Amniotic stem cell (primary cell): ENCODE measurements at regions not wholly inside any gene's neighbourhood (a gene's known extent, or its start where the extent isn't known, plus 50 kb on each side); places are given as distances from the start of the nearest gene placed in this dataset.
A peak's percentile ranks its signal among the peaks of the same experiment; 100 is the strongest.

Source experiments
- DNase-seq: peaks from one replicate; lab custom pipeline; 2025; lab: John Stamatoyannopoulos, UW

DNA sequence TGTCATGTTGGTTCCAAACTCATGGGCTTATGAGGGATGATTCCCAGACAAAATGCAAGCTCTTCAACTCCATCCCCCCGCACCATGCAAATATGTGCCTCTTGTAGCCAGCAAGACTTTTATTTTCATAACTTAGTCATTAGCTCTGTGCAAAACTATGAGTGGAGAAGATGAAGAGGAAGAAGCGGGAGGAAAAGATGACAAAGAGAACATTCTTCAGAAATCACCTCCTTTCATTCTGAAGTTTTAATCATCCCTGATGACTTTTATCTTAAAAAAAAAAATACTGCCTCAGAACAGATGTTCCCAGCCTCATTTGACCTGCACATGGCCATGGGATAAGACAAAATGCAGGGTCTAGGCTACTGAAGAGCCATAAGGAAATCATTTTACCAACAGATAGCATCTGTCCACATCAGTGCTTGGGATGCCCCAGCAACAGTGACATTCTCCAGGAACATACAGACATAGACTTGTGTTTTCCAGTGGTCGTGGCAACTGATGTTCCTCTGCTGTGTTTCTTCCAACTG, 145.5 kb downstream of the WNT5A start:
- no peak for DNase-seq

DNA sequence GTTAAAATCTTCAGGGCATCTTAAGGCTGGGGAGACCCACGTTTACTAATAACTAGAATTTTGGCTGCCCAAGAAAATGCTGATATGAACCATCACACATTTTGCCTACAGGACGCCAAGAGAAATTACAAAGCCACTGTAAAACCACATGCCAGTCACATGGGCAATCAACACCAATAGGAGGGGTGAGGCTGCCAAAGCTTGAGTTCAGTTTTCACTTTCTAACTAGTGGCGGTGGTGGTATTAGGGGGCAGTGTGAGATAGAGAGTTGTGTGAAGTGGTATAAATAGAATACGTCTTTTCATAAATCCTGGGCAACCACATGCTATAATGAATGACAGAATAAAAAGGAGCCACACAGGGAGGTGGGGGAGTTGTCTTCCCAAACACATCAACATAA, 147.3 kb downstream of the WNT5A start:
- DNase-seq, result no peak

DNA sequence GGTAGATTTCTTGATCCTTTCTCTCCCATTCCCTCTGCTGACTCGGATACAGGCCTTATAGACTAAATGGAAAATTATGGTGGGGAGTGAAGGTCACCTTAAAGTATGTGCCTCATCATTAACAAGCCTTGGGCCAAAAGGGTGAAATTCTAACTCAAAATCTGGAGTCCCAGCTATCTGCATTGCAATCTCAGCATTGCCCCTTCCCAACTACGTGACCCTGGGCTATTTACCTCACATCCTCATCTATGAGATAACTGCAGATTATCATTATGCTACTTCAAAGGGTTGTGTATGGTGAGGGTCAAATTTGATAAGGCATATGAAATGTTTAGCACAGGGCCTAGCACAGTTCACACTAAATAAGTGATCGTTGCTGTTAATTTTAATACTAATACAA, 147.7 kb downstream of the WNT5A start:
- no peak for DNase-seq

DNA sequence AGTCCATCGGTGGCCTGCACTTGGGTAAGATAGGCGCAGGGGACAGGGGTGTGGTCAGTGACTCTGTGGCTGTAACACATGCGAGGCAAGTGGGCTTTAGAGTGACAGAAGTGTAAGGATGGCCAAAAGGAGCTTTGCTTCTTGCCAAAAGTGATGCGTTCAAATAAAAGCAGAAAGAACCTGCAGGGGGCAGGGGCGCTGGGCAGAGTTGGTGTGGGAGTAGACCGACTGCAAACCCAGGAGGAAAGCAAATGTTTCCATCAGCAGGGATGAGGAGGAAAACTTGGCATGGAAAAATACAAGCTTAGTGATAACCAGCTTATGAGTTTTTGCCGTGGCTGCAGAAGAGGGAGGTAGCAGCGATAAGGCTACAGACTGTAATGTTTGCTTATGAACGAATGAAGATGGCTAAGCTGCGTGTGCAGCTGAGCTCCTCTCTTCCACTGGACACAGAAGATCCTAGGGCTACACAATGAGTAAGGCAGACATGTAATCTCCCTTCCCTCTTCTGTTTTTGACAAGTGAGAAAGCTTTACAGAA, 149.4 kb downstream of the WNT5A start:
- DNase-seq, result no peak

DNA sequence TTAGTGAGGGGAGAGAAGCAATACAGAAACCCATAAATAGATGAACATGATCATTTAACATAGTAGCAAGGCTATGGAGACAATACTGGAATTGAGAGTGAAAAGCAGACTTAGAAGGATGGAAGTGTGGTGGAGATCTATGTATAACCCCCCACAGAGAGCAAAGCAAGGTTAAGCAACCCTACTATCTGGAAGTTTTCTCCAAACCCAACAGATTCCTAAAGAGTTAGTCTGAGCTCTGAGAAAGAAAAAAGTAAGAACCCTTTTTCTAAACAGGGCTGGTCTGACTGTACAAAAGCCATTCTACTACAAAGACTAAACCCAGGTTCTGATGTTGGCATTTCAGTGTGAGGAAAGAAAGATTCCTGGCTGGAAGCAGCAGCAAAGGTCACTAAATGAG, 153.2 kb downstream of the WNT5A start:
- DNase-seq, result no peak

DNA sequence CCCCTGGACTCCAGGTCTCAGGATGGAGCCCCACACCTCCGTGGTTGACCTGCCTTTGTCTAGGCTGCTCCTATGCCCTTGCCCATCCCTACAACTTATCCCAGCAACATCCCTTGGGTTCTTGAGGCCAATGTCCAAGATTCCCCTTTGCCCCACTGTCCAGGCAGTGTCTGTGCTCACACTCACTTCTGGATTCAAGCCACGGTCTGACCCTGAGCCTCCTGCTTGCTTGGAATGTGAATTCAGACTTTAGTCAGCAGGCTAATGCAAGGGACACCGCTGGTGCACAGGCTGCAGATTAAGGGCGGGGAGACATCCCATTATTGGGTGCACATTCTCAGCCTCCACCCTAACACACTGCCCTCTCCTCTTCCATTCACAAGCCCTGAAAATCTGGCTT, 154.1 kb downstream of the WNT5A start:
- DNase-seq, result no peak

DNA sequence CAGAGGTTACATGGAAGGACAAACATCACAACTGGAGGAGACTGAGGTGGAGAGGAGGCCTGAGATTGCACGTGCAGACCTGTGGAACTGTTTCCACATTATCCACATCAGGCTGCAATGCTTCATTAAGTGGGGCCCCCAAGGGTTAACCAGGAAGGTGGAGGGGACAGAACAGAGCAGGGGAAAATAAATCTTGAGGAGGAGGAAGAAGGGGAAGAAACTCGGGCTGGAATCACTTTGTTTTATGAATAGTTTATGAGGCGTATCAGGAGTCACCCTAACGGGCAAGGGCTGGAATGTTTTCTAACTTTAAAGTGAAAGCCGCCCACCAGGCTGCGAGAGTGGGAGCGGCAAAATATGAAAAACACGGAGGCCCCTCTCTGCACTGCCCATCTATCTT, 154.9 kb downstream of the WNT5A start:
- no peak for DNase-seq

DNA sequence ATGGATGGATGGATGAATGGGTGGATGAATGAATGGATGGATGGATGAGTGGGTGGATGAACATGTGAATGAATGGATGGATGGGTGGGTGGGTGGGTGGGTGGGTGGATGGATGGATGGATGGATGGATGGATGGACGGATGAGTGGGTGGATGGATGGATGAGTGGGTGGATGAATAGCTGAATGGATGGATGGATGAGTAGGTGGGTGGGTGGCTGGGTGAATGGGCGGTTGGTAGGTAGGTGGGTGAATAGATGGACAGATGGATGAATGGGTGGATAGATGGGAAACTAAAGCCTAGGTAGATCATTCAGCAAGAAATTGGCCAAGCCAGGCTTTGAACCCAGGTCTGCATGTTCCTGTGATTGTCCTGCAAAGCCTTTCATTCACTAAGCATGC, 155.6 kb downstream of the WNT5A start:
- no peak for DNase-seq

DNA sequence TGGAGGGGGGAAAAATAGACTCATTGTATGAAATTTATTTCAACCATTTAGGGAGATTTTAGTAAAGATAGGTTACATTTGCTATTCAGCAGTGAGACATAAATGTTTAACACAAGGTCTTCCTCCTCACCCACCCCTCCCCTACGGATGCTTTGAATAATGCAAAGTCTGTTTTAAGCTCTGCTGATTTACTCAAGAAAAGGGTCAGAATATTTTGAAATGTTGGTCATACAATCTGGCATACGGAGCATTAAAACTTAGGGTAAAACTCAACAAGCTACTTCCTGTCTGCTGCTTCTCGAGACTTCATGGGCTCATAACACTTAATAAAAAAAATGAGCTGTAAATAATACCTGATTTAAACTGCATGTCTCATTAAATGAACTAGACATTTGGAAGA, 156.3 kb downstream of the WNT5A start:
- DNase-seq, result no peak

DNA sequence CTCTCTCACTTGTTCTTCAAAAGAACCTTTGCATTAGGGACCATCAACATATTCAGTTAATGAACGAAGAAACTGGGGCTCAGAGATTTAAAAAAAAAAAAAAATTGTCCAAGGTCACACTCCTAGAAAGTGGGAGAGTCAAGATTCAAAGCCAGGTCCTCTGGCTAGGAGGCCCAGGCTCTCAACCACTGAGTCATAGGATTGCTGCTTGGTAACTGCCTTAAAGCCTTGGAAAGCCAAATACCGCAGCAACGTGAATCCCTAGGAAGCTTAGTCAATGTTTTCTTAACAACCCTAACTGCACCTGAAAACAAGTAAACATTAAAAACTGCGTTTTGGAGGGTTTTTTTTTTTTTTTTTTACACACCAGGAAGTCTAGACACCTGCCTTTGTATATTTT, 156.8 kb downstream of the WNT5A start:
- DNase-seq, result peak; percentile 89

DNA sequence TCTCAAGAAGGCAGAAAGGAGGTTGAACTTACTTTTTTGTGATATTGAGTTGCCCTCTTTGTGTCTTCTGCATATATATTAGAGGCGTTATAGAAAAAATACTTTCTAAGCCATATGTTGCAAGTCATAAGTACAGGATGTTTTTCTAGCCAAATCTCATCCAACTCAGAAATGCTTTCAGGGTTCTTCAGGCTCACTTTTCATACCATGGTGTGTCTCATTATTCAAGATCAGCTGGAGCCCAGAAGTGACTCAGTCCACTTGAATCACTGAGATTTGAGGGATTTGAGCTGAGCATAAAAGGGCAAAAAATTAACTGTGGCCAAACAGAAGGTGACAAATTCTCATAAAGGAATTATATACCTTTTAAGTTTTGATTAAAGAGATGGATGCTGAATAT, 157.3 kb downstream of the WNT5A start:
- peak; percentile 85 for DNase-seq

DNA sequence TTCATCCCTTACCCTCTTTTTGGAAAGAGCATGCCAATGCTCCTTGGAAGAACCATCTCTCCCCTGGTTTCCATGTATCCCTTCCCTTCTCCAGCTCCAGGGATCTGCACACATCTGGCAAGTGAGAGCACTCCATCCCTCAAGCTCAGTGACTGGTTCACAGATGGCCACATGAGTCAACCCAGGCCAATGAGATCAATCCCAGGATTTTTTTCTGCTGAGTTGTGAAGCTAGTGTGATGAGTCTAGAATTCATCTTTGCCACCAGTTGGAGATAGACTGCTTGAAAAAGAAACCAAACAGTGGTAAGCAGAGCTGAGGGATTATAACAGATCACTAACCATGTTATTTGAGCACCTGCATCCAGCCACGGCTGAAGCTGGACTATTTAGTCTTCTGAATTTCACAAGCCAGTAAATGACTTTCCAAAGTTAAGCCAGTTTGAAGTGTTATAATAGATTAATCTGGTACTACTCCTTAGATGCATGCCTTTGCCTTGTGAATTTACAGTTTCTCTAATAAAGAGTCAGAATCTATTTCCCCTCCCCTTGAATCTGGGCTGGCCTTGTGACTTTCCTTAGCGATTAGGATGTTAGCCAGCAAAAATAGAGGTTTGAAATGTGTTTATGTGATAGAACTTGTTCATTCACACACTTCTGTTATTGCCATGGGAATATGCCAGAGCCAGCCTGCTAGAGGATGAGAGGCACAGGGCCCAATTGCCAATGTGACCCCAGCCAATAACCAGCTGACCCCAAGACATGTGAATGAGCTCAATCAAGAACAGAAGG, 159.8 kb downstream of the WNT5A start:
- no peak for DNase-seq

DNA sequence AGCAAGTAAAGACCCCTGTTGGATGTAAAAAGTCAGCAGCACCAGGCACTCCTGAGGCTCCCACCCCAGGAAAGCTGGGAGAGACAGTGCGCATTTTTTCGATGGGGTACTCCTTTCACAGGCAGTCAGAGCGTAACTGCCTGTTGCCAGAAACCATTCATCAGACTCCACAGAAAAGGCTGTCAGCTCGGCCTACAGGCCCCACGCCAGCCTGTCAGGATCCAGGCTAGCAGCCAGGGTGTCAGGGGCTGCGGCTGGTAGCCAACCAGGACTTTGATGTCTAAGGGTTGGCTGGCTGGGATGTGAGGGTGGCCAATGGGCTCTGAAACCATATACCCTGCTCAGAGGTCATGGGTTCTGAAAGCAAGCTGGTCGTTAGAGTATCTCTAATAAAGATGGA, 164.5 kb downstream of the WNT5A start:
- DNase-seq, result no peak

DNA sequence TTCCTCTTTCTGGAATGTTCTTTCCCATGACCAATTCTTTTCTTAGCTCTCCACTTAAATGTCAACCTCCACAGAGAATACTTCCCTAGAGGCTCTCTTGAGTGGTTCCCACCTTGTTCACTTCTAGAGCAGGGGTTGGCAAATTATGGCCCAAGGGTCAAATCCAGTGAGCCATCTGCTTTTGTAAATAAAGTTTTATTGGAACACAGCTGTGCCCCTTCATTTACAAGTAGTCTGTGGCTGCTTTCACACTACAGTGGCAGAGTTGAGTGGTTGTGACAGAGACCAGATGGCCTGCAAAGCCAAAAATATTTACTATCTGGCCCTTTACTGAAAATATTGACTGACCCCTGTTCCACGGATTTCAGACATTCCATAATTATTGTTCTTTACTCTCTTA, 166.2 kb downstream of the WNT5A start:
- no peak for DNase-seq

DNA sequence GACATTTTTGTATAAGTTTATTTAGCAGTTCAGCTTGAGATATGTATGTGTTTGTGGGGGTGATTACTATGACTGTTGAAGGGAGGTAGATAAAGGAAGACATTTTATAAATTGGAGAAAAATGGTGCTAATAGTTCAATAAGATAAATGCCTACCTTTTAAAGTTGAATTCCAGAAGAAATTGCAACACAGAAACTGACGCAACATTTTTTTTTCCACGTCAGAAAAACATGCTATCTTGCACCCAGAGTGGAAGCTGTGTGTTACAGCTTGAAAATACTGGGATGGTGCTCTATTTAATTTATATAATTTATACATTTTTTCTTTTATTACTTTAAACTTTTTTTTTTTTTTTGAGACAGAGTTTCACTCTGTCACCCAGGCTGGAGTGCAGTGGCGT, 171.7 kb downstream of the WNT5A start:
- DNase-seq, result no peak

DNA sequence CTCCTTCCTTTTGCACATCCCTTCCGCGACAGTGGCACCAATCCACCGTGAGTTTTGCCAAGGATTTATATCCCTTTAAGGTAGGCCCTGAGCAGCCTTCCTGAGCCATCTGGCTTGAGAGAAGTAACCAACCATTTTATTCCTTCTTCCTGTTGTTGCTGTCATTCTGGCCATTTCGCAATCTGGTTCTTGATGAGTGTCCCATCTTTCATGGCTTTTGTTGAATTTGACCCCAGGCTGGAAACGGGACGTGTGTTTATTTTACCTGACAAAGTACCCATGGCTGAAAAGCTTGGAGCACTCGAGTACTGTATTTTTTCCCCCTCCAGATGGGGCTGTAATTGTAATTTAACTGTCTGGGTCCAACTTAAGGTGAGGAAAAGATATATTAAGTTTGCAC, 173.4 kb downstream of the WNT5A start:
- no peak for DNase-seq

DNA sequence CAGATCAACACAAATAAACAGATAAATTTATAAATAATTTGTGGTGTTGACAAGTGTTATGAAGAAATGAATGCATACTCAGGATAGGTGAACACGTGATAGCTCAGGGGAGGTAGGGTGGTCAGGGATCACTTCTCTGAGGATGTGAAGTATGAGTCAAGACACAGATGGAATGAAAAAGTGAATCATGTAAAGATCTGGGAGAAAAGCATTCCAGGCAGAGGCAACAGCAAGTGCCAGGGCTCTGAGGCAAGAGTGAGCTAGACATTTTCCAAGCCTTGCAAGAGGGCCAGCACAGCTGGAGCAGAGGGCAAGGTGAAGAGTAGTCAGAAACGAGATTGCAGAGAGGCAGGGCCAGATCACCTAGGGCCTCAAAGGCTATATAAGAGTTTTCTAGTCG, 177.8 kb downstream of the WNT5A start:
- DNase-seq, result no peak

DNA sequence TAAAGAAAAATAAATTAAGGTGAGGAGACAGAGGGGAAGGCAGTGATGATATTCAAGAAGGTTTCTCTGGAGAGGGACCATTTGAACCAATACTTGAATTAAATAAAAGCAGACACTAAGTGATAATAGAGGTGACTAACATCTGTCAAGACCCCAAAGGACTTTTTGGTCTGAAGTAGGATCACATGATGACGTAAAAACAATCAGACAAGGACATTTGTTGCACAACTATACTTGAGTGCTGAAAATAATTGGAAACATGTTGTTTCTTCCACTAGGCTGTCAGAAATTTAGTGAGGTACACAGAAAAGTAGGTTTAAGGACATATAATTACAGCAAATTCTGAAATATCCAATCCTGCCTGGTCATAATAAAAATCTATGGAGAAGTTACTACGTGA, 179.5 kb downstream of the WNT5A start:
- DNase-seq, result no peak

DNA sequence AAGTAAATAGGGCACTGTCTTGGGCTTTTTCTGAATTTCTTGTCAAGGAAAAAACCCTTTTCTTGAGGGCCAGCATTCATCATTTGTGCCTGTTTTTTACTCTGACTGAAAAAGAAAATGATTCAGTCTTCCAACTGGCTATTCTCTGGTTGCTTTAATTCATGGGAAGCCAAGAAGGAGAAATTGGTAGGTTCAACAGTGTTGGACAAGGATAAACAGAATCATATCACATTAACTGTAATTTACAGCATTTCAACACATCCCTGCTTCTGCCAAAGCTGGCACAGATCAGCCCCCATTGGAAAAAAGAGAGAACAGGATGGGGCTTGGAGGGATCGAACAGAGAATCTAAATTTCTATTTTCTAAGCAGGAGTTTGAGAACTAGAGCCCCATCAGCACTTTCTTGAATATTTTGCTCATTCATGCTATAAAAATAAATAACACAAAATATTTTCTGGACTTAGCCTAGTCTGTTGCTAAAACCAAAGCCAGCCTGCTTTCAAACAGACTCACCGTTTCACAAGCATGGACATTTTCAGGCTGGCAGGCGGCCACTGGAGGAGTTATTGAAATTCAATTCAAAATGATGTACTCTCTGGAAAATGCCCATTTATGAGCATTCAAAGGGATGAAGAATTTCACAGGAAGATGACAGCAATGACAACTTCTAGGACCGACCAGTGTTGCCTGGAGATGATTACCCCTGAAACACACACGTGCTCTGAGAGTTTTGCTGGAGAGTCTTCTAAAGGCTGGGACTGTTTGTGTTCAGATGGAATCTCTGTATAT, 181.2 kb downstream of the WNT5A start:
- DNase-seq, result no peak

DNA sequence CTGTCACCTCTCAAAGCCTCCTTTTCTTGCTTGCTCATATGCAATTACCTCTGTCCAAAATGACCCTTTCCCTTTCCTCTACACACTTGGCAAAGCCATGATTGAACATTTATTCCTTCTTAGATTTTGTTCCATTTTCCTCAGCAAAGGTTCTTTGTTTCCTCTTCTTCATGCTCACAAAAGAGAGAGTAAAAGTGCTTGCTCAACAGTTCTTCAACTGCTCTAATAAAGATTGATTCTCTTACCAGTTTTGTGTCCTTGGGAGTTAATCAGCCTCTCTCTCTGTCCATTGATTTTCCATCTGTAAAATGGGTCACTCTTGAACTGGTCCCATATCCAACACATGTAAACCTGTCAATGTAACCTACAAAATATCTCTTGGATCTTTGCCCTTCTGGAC, 186.4 kb downstream of the WNT5A start:
- no peak for DNase-seq

DNA sequence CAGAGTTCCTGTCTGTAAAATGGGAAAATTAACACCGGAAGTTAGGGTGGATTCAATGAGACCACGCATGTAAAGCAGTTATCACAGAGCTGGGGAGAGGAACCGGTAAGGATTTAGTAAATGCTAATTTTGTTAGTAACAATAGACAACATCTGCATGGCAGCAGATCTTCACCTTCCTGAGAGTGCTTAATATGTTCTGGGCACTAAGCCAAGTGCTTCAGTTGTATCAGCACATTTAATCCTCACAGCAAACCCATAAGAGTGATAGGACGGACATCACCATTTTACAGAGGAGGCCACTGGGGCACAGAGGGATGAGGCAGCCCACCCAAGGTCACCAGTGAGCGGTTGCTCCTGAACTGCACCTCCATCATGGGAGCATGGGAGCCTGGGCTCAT, 189.4 kb downstream of the WNT5A start:
- DNase-seq, result no peak

DNA sequence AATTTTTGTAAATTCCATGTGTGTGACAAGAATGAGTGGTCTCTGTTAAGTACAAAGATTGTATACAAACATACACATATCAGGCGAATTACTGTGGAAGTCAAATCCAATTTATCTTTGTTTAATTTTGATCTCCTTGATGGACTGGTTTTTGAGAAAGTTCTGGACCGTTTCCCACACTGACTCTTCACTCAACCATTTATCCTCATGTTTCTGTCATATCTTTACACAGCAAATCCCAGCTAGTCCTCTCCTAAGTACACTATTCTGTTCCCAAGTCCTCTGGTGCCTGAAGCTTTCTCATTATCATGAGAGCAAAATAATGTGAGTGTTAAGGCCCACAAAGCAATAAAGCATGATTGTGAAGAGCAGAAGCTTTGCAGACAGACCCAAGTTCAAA, 189.9 kb downstream of the WNT5A start:
- no peak for DNase-seq

DNA sequence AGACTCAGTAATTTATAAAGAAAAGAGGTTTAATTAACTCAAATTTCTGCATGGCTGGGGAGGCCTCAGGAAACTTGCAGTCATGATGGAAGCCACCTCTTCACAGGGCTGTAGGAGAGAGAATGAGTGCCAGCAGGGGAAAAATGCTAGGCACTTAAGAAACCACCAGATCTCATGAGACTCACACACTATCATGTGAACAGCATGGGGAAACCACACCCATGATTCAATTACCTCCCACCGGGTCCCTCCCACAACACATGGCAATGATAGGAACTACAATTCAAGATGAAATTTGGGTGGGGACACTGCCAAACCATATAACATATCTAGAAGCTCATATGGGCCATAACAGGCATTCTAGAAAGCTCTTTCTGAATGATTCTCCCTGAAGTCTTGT, 190.3 kb downstream of the WNT5A start:
- DNase-seq, result no peak
